HG03135 (cell line): ENCODE measurements at regions not wholly inside any gene's neighbourhood (a gene's known extent, or its start where the extent isn't known, plus 50 kb on each side); places are given as distances from the start of the nearest gene placed in this dataset.
"Not testable (repeated sequence)": the region's sequence is repeated elsewhere in the genome, so short reads cannot be mapped to it uniquely, and the experiment has no call there.

Source experiments
- ATAC-seq: cut with Tn5 transposase; IDR thresholded peaks from one replicate; pipeline ENCODE4 v1.9.1; 2021; ENCODE audit warnings: mild to moderate bottlenecking, moderate library complexity; ENCODE audit not compliant: unreplicated experiment

DNA sequence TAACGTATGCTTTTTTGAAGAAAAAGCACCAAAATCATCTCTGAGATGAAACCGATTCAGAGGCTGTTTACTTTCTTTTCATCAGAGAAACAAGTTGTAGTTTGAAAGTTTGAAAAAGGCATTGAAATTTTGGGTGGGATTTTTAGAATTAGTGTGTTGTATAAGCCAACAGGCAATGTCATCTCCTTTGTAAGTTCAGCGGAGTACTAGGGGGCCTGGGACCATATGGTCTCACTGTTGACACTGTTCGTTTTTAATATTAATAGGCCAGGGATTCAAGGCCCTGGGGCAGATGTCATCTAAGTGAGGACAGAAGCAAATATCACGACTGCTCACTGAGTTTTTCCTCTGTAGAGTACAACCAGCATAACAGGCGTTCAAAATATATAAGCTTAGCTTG, 256.2 kb upstream of the RARB start:
- no peak for ATAC-seq

DNA sequence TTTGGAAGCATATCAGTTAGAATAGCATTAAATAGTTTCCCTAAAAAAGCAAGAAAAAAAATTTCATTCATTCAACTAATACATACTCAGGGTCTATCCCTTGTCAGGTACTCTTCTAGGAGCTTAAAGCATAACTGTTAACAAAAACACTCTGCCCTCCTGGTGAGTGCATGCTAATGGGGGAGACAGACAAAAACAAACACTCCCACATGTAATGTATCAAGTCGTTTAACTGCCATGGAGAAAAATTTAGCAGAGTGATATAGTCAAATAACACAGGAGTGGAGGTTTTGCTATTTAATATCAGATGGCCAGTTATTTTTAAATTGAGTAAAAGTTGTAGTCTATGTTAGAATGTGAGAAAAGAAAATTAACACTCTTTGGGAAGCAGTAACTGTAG, 254.5 kb upstream of the RARB start:
- no peak for ATAC-seq

DNA sequence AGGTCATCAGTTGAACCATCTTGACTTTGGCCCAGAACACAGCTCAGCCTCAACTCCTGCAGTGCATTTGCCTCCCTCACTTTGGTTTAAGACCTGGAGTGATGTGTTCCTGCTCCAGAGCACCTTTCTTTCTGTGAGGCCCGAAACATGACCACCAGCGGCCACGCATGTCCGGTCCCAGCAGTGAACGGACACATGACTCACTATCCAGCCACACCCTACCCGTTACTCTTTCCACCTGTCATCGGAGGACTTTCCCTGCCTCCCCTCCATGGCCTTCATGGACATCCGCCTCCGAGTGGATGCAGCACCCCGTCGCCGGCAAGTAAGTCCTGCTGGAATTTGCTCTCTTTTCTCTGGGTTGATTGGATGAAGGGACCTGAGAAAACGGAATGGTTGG, 253.8 kb upstream of the RARB start:
- ATAC-seq: no peak

DNA sequence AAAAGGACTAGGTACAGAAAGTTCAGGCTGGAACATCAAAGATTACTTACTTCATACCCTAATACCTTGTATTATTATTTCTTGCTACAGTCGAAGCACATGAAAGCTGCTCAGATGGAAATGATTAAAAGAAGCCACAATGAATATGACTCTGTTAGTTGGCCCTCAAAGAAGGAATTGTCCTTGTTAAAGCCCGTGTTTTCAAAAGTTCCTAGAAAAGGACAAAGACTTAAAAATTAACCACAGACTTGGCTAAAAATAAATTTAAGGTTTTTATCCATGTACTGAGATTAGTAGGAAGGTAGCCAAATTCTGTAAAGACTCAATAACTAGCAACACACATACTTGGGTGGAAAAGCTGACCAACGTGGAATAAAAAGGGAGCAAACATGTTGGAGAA, 251.0 kb upstream of the RARB start:
- ATAC-seq: no peak

DNA sequence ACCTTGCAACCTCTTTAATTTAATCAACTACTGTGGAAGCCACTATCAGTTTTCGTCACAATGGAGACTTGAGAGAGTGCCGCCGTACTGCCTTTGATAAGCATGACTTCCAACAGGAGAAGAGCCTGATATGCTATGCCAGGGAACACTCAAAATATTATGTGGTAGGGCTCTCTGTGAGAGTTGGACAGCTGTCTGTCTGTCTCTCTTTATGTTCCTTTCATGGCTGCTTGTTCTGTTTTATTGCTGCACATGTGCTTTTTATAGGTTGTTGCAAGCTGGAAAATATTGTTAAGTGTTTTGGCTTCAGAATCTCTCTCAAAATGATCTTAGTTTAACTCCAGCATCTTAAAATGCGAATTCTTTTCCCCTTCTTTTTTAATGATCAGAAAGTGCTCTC, 249.4 kb upstream of the RARB start:
- no peak for ATAC-seq

DNA sequence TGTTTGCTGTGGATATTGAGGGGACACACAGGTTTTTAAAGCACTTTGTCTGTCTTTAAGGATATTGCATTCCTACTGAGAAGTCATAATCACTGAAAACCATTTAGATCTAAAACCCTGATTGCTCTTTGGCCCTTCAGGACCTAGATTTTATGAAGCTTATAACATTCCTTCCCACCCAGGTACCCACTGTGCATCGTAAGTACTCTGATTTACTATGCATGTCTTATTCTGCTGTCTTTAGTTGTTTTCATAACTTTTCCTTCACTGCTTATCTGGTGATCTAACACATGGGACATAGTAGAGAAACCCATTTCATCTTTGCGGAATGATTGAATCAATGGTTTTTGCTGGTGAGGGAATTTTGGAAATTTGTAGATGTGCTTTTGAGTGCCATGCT, 247.0 kb upstream of the RARB start:
- no peak for ATAC-seq

DNA sequence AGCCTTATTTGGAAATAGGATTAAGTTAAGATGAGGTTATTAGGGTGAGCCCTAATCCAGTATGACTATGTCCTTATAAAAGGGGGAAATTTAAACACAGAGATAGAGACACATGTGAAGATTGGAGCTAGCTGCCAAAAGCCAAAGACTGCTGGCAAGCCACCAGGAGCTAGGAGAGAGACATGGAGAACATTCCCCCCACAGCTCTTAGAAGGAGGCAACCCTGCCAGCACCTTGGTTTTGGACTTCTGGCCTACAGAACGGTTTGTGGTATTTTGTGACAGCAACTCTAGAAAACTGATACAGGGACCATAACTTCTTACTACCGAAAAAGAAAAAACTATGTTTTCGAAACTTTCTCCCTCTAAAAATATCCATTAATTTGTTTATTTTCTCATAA, 245.3 kb upstream of the RARB start:
- ATAC-seq: no peak

DNA sequence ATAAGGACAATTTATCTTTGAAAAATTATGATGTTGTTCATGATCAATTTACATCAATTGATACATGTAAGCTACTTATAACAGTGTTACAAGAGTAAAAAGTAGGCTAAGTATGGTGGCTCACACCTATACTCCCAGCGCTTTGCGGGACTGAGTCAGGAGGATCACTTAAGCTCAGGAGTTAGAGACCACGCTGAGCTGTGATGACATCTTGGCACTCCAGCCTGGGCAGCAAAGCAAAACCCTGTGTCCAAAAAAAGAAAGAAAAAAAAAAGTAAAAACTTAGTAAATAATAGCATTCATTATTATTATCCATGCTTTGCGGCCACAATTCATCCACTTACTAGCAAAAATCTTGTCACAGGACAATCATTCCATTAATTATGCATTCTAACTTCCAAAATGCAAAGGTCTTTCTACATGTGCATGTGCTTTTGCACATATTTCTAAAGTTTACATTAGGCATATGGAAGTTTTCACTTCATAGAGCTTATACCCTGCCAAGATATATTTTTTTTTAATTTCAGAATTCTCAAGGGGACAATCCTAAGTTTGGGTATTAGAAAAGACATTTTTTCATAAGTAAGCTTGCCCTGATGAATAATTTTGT, 243.3 kb upstream of the RARB start:
- ATAC-seq: no peak

DNA sequence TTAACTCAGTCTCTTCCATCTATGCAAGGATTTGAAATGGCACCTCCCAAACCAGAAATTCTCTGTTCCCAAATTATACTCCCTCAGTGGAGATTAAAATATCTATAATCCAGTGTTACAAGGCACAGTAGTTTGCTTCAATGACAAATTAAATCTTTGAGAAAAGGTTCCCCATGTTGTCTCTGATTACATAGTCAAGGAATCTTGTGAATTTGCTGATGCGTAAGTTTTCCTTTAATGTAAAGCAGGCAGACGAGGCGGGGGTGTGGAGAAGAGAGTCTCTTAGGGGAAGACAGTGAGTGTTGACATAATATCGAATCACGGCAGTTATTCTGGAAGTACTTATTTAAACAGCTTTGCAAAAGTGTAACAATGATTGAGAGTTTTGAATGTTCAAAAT, 236.4 kb upstream of the RARB start:
- ATAC-seq: no peak

DNA sequence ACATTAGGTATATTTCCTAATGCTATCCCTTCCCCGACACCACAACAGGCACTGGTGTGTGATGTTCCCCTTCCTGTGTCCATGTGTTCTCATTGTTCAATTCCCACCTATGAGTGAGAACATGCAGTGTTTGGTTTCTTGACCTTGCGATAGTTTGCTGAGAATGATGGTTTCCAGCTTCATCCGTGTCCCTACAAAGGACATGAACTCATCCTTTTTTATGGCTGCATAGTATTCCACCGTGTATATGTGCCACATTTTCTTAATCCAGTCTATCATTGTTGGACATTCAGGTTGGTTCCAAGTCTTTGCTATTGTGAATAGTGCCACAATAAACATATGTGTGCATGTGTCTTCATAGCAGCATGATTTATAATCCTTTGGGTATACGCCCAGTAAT, 228.5 kb upstream of the RARB start:
- not testable (repeated sequence) for ATAC-seq

DNA sequence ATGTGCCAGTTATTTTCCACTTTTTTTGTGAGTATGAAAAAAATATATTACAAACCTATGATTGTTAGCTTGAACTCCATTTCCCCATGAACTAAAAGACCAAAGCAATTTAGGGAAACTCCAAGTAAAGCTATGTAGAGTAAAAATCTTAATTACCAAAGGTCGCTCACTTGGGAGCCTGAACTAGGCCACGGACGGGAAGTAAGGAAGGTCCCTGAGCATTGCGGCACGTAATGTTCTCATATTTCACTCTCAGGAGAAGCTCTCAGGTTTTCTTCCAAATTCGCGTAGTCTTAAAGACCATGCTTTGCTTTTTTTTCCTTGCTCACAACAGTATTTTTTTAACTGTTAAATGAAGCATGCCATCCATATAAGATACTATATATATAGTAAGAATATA, 215.3 kb upstream of the RARB start:
- no peak for ATAC-seq

DNA sequence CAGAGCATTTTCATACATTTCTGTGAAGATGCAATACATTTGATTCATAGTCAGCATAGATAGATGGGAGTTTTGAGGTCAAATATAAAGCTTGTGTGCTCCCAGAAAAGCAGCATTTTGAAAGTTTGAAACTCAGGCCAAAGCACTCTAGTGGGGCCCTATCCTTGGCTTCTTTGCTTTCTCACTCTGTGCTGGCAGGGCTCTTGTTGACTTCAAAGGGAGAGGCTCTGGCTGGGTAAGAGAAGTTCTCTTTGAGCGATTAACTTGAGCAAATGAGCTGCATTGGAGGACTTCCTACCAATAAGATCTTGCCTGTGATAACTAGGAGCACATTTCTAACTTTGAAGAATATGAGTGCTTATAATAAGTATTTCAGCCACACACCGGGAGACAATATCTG, 214.0 kb upstream of the RARB start:
- no peak for ATAC-seq

DNA sequence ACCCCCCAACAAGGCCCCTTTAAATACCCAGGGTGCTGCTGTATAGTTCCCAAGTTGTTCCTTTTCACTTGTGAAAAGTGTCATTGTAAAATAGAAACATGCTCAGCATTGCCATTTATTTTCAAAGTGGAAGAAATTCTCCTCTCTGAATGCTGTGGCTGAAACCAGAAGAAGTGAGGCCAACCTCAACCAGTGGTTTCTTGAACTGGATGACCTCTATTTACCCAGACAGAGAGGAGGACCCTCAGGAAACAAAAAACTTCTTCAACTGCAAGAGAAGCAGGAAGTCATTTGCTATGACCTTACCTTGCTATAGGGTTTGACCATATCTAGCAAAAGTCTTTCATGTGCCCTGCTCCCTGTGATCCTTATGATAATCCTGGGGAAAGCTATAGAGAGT, 209.7 kb upstream of the RARB start:
- ATAC-seq: no peak

DNA sequence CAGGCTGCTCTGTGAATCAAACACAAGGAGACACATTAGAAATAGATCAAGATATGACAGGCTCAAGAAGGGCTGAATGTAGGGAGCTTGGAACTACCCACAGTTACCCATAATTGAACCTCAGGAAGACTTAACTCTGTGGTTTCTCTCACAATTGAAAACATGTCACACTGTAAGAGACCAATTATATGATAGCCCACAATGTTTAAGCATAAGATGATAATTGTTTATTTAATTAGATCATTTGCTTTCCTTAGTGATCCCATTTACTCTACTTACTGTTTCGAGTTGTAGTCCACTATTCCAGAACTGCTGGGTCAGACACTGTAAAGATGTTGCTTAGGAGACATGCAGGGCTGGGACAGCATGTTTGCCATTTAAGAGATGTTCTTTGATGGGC, 201.3 kb upstream of the RARB start:
- no peak for ATAC-seq

DNA sequence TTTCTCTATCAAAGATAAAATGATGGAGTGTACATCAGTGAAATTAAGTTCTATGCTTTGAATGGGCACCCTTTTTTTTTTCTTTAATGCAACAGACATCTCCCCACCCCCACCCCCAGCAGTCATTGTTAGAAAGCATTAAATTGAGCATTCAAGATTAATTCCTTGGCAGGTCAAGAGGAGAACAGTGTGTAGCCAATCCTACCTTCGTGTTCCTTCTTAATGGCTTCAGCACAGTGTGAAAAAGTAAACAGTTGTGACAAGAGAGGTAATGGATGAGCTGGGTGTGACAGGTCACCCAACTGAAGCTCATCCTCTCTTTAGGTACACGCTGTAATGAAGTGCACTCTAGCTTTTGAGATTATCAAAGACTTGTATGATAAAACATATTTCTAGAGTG, 198.5 kb upstream of the RARB start:
- ATAC-seq: no peak

DNA sequence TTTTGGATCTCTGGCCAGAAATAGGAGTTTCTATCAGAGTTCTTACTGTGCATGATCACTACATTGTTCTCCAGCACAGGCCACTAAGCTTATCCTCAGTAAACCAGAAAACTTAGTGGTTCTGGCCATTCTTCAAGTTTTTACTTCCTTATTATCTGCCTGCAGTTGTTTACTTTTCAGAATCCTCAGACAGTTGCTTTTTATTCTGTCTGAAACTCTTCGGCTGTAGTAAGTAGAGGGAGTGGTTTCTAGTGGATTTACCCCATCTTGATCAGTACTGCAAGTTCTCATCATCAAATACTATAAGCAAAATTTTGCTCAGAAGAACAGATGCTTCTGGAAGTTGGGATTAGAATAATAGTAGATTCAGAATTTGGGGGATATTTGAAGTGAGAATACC, 193.0 kb upstream of the RARB start:
- ATAC-seq: no peak

DNA sequence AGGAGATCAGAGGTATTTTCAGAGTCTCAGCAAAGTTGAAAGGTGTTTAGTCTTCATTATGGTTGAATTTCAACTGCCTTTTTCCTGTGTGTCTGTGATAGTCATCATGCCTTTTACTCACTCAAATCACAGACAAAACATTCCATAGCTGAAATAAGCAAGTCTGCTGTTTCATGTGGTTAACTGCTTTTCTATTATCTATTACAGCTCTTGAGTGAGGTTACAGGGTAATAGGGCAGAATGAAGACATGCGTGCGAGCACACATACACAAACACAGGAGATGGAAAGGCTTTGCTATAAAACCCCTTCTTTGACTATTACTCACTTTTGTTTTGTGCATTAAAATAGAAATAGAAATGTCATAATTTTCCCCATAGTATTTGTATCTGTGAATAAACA, 192.6 kb upstream of the RARB start:
- ATAC-seq: no peak

DNA sequence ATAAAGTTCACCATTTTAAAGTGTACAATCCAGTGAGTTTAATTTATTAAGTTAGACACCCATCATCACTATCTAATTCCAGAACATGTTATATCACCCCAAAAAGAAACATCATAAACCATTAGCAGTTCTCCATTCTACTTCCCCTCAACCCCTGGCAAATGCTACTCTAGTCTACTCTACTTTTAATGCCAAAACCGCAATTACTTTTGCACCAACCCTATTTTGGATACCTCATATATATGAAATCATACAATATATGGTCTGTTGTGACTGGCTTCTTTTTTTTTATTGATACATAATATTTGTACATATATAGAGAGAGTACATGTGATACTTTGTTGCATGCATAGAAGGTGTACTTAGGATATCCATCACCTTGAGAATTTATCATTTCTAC, 190.5 kb upstream of the RARB start:
- ATAC-seq: no peak

DNA sequence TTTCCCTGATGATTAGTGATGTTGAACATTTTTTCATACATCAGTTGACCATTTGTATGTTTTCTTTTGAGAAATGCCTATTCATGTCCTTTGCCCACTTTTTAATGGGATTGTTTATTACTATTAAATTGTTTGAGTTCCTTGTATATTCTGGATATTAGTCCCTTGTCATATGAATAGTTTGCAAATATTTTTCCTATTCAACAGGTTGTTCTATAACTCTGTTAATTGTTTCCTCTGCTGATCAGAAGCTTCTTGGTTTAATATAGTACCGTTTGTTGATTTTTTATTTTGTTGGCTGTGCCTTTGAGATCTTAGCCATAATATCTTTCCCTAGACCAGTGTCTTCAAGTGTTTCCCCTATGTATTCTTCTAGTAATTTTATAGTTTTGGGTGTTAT, 189.0 kb upstream of the RARB start:
- ATAC-seq: no peak

DNA sequence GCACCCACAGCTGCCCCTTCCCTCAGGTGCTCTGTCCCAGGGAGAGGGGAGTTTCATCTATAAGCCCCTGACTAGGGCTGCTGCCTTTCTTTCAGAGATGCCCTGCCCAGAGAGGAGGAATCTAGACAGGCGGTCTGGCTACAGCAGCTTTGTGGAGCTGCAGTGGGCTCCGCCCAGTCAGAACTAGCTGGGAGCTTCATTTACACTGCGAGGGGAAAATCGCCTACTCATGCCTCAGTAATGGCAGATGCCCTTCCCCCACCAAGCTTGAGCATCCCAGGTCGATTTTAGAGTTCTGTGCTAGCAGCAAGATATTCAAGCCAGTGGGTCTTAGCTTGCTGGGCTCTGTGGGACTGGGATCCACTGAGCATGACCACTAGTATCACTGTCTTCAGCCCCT, 181.2 kb upstream of the RARB start:
- no peak for ATAC-seq

DNA sequence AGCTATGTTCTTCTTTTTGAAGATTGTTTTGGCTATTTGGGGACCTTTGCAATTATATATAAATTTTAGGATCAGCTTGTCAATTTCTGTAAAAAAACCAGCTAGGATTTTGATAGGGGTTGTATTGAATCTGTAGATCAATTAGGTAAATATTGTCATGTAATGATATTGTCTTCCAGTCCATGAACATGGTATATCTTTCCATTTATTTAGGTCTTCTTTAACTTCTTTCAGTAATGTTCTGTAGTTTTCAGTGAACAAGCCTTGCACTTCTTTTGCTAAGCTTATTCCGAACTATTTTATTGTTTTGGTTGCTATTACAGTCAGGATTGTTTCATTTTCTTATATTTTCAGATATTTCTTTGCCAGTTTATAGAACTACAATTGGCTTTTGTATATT, 175.8 kb upstream of the RARB start:
- ATAC-seq: no peak

DNA sequence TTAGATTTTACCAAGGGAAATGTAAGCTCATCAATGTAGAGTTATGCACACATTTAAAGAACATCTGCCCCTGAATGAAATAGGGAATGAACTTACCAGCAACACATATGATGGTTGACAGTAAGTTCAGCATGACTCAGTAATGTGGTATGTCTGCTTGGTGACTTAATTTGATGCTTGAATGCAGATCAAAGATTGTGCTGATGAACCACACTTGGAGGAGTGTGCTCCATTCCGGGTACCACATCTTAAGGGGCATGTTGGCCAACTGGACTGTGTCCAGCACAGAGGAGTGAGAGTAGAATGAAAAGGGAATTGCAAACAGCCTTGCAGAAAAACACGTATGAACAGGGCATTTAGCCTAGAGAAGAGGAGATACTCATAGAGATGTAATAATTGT, 171.0 kb upstream of the RARB start:
- no peak for ATAC-seq

DNA sequence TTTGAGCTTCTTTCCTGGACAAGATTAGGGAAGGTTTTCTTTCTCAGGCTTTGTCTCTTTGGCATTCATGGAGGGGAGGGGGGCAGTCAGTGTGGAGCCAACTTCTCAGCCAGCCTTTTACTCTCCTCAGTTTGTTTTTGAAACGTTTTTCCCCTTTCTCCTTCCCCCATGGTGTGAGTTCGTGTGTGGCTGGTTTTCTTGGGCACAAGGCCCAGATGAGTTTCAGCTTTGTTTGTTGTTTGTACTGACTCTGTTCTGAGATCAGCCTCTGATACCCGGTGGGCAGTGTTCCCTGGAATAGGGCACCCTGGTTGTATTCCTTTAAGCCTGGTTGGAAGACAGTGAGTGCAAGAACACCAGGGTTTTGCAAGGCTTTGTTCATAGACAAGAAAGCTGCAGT, 168.2 kb upstream of the RARB start:
- no peak for ATAC-seq

DNA sequence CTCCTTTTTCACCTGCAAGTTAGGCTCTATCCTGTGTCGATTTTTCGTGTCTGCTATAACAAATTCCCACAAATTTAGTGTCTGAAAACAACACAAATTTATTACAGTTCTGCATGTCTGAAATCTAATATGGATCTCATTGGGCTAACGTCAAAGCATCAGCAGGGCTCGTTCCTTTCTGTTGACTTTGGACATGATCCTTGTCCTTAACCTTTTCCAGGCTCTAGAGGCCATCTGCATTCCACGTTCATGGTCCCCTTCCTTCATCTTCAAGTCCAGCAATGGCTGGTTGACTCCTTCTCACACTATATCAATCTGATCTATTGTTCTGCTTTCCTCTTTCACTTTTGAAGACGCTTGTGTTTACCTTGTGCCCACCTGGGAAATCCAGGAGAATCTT, 165.7 kb upstream of the RARB start:
- ATAC-seq: no peak
